ENCODE measurements at regions not wholly inside any gene's neighbourhood (a gene's known extent, or its start where the extent isn't known, plus 50 kb on each side); places are given as distances from the start of the nearest gene placed in this dataset.

- TF ChIP-seq ZNF274 (IDR thresholded peaks at IDR 0.05; ENCODE audit: borderline replicate concordance, extremely low read depth, low read length) = no peak
- no peak for TF ChIP-seq SP1 (IDR thresholded peaks at IDR 0.05; ENCODE audit: low read depth, low read length)
- no peak for TF ChIP-seq CTCF (IDR thresholded peaks at IDR 0.05; ENCODE audit: control extremely low read depth in 1 of 3, insufficient read depth in 1 of 3, low read depth in 1 of 3, low read length in 3 of 3)
Measured at GRCh38 chr1:70720521-70720920, 309.5 kb downstream of the CTH start.
